GM23248 (cell line): ENCODE measurements at regions not wholly inside any gene's neighbourhood (a gene's known extent, or its start where the extent isn't known, plus 50 kb on each side); places are given as distances from the start of the nearest gene placed in this dataset.

ENCODE experiments used
- EZH2 ChIP-seq: fragments of 200-600 bp; sonication (generic); IDR thresholded peaks from 2 replicates; pipeline ENCODE4 v1.6.1; 2018; ENCODE audit warnings: antibody characterized with exemption, mild to moderate bottlenecking; ENCODE audit not compliant: insufficient read depth, poor library complexity, severe bottlenecking
- EZH2phosphoT487 ChIP-seq: fragments of 200-600 bp; sonication (generic); IDR thresholded peaks from 2 replicates; pipeline ENCODE4 v1.6.1; 2018; ENCODE audit warnings: antibody characterized with exemption, moderate library complexity, mild to moderate bottlenecking, low read depth; ENCODE audit not compliant: insufficient read depth

- TF ChIP-seq EZH2phosphoT487 (no peak), EZH2 (no peak)
Observed at GRCh38 chr3:187840856-187841255, 95.6 kb upstream of the BCL6 start.
